HCT116 (cell line): ENCODE measurements at regions not wholly inside any gene's neighbourhood (a gene's known extent, or its start where the extent isn't known, plus 50 kb on each side); places are given as distances from the start of the nearest gene placed in this dataset.

Experiments used
- ATAC-seq: fragments of 200-7000 bp; cut with Tn5 transposase; 2 replicates; pipeline ENCODE4 v1.9.1; 2020; ENCODE audit warnings: mild to moderate bottlenecking, moderate library complexity
- BruUV-seq: library from RNA; stranded (reverse); fragments of 400-500 nt; replicated peaks from 2 replicates; lab custom pipeline; 2021; lab: Mats Ljungman, UMichigan
- CTCF ChIA-PET: fragments of 300-600 bp; sonication (Branson Sonifier 250); formaldehyde crosslinking; loops from one replicate; lab custom pipeline; 2021; ENCODE audit warnings: antibody characterized with exemption; lab: Charles Lee
- POLR2A ChIA-PET: fragments of 300-600, 350-600 bp; sonication (Branson Sonifier 250); formaldehyde crosslinking; loops from one replicate; lab custom pipeline; 2021; ENCODE audit warnings: antibody characterized with exemption; lab: Charles Lee
- RAD21 ChIA-PET, 2 experiments: fragments of 300-600 bp; sonication (Branson Sonifier 250); formaldehyde crosslinking; loops; one replicate each; lab custom pipeline; 2023; ENCODE audit warnings: low total read pairs in 2 of 2; ENCODE audit not compliant: uncharacterized antibody in 2 of 2, unreplicated experiment in 2 of 2, low non-redundant PET in 1 of 2; lab: Charles Lee
- DNase-seq: peaks from one replicate; pipeline ENCODE4 v3.0.0-alpha.2; 2010; ENCODE audit warnings: low read depth, low spot score
- H2AFZ ChIP-seq: fragments of 200-600 bp; shearing (Covaris generic), sonication (generic); 2 replicates; pipeline ENCODE4 v1.6.1; 2017; ENCODE audit warnings: low read depth, mixed run types, mixed read lengths, antibody characterized with exemption, low read length; ENCODE audit not compliant: poor library complexity, severe bottlenecking
- H3K27ac ChIP-seq: 2 replicates; pipeline ENCODE4 v1.5.1; 2012; ENCODE audit warnings: low read depth, low read length
- H3K27me3 ChIP-seq: fragments of 200-600 bp; sonication (generic); 2 replicates; pipeline ENCODE4 v1.6.1; 2016; ENCODE audit warnings: mixed run types, low read length, mixed read lengths; ENCODE audit not compliant: insufficient read depth
- H3K36me3 ChIP-seq, 2 experiments: fragments of 200-500 bp in 1 of 2; fragments of 200-600 bp in 1 of 2; sonication (Bioruptor generic) in 1 of 2; sonication (generic) in 1 of 2; 2 replicates each; pipeline versions ENCODE4 v1.5.1 to v1.6.1; 2014 to 2016; ENCODE audit warnings: low read length in 2 of 2, inconsistent platforms in 1 of 2, mixed read lengths in 1 of 2, mixed run types in 1 of 2; ENCODE audit not compliant: insufficient read depth in 2 of 2, control insufficient read depth in 1 of 2
- H3K4me1 ChIP-seq, 2 experiments: fragments of 200-600 bp in 1 of 2; sonication (generic) in 1 of 2; 2 replicates each; pipeline versions ENCODE4 v1.5.1 to v1.6.1; 2012 to 2017; ENCODE audit warnings: low read length in 2 of 2, inconsistent platforms in 1 of 2, mild to moderate bottlenecking in 1 of 2, mixed read lengths in 1 of 2, mixed run types in 1 of 2, moderate library complexity in 1 of 2; ENCODE audit not compliant: insufficient read depth in 2 of 2, control insufficient read depth in 1 of 2
- H3K4me2 ChIP-seq: fragments of 200-600 bp; sonication (generic); 2 replicates; pipeline ENCODE4 v1.6.1; 2017; ENCODE audit warnings: mixed run types, low read length, mixed read lengths
- H3K4me3 ChIP-seq, 2 experiments: fragments of 200-600 bp in 1 of 2; sonication (generic) in 1 of 2; replicated peaks in 1 of 2; 2 replicates each; pipeline ENCODE4 v1.5.1; 2011 to 2016; ENCODE audit warnings: low read length in 2 of 2, control low read depth in 1 of 2, low read depth in 1 of 2, mild to moderate bottlenecking in 1 of 2, mixed read lengths in 1 of 2, mixed run types in 1 of 2
- H3K79me2 ChIP-seq: fragments of 200-600 bp; sonication (generic); 2 replicates; pipeline ENCODE4 v1.6.1; 2017; ENCODE audit warnings: mild to moderate bottlenecking, mixed run types, low read length, moderate library complexity, mixed read lengths; ENCODE audit not compliant: insufficient read depth
- H3K9ac ChIP-seq: fragments of 200-600 bp; sonication (generic); 2 replicates; pipeline ENCODE4 v1.6.1; 2016; ENCODE audit warnings: low read length, mixed read lengths
- H3K9me2 ChIP-seq: fragments of 200-600 bp; sonication (generic), shearing (Covaris generic); 2 replicates; pipeline ENCODE4 v1.6.1; 2017; ENCODE audit warnings: mixed run types, mild to moderate bottlenecking, moderate library complexity; ENCODE audit not compliant: insufficient read depth
- H3K9me3 ChIP-seq, 2 experiments: fragments of 200-500 bp in 1 of 2; fragments of 200-600 bp in 1 of 2; sonication (Bioruptor generic) in 1 of 2; sonication (generic) in 1 of 2; 2 replicates each; pipeline ENCODE4 v1.6.1; 2014 to 2017; ENCODE audit warnings: low read length in 2 of 2, mixed read lengths in 2 of 2, inconsistent platforms in 1 of 2, low read depth in 1 of 2, mild to moderate bottlenecking in 1 of 2, mixed run types in 1 of 2, moderate library complexity in 1 of 2; ENCODE audit not compliant: control insufficient read depth in 1 of 2, insufficient read depth in 1 of 2
- H4K20me1 ChIP-seq: fragments of 200-600 bp; sonication (generic), shearing (Covaris generic); 2 replicates; pipeline ENCODE4 v1.6.1; 2017; ENCODE audit warnings: mixed run types, mild to moderate bottlenecking, moderate library complexity; ENCODE audit not compliant: insufficient read depth
- CEBPB ChIP-seq: IDR thresholded peaks from 2 replicates; pipeline ENCODE4 v1.6.1; 2012; ENCODE audit warnings: low read depth
- EGR1 ChIP-seq: IDR thresholded peaks from 2 replicates; pipeline ENCODE4 v1.6.1; 2012; ENCODE audit warnings: low read depth
- ELF1 ChIP-seq: IDR thresholded peaks from 2 replicates; pipeline ENCODE4 v1.6.1; 2012; ENCODE audit warnings: low read depth, borderline replicate concordance
- EZH2phosphoT487 ChIP-seq: fragments of 200-600 bp; IDR thresholded peaks from 2 replicates; pipeline ENCODE4 v1.6.1; 2018; ENCODE audit warnings: antibody characterized with exemption, borderline replicate concordance
- FOSL1 ChIP-seq: IDR thresholded peaks from 2 replicates; pipeline ENCODE4 v1.6.1; 2012; ENCODE audit warnings: low read depth
- POLR2A ChIP-seq: IDR thresholded peaks from 2 replicates; pipeline ENCODE4 v1.7.0; 2011; ENCODE audit warnings: borderline replicate concordance; ENCODE audit not compliant: insufficient read depth, insufficient read length; ENCODE audit errors: extremely low read depth
- RAD21 ChIP-seq: IDR thresholded peaks from 2 replicates; pipeline ENCODE4 v1.6.1; 2012; ENCODE audit warnings: low read depth, mild to moderate bottlenecking
- SRF ChIP-seq: IDR thresholded peaks from 2 replicates; pipeline ENCODE4 v1.6.1; 2012; ENCODE audit warnings: low read depth
- YY1 ChIP-seq: IDR thresholded peaks from 2 replicates; pipeline ENCODE4 v1.6.1; 2011; ENCODE audit warnings: low read length, low read depth, moderate library complexity, mild to moderate bottlenecking; ENCODE audit not compliant: insufficient replicate concordance; ENCODE audit errors: extremely low read depth
- ZFX ChIP-seq: fragments of 450-650 bp; IDR thresholded peaks from 2 replicates; pipeline ENCODE4 v1.6.1; 2017
- intact Hi-C: fragments of 100-400 bp; cut with micrococcal nuclease; formaldehyde crosslinking; loops from 2 replicates; pipeline ENCODE4 v1.10.0; 2022
- TF ChIP-seq, protein P1 (sequence below): IDR thresholded peaks from 2 replicates; pipeline ENCODE4 v1.6.1; 2012
- TF ChIP-seq, protein P2 (sequence below), 3 experiments: fragments of 200-600 bp in 1 of 3; sonication (generic) in 1 of 3; IDR thresholded peaks in 2 of 3; conservative IDR thresholded peaks in 1 of 3; 2 replicates each; pipeline ENCODE4 v1.5.1; 2012 to 2017; ENCODE audit warnings: low read depth in 2 of 3, low read length in 2 of 3, antibody characterized with exemption in 1 of 3, borderline replicate concordance in 1 of 3, control low read depth in 1 of 3, mild to moderate bottlenecking in 1 of 3, mixed read lengths in 1 of 3, mixed run types in 1 of 3, moderate library complexity in 1 of 3; ENCODE audit not compliant: insufficient read depth in 1 of 3
- TF ChIP-seq, protein P3 (sequence below): IDR thresholded peaks from 2 replicates; pipeline ENCODE4 v1.6.1; 2012; ENCODE audit warnings: low read depth

DNA sequence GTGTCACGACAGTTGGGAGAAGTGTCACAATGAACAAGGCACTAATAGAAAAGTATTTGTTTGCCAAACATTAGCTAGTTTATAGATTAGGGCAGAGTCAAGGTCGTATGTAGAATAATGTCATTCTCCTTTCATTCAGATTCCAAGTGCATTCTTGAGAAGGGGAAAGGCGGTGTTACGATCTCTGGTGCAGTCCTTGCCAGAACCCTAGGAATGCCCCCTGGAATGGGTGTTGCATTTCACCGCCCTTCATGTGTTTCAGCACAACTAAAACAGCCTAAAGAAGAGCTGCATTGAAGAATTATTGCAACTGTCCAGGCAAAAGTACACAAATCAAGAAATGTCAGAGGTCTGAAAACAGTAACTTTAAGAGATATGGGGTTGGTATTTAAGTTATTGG is 721.0 kb upstream of the WWC1 start:
- Histone ChIP-seq H3K9ac (no peak overlapping the region), H3K9me2 (no peaks in the 10 kb centered on the region), H3K4me1 (no peaks in the 10 kb centered on the region), H4K20me1 (no peaks in the 10 kb centered on the region), H3K79me2 (no peaks in the 10 kb centered on the region), H2AFZ (no peak overlapping the region), H3K36me3 (no peaks in the 10 kb centered on the region), H3K27ac (no peak overlapping the region), H3K27me3 (peaks cover 30% of the 10 kb centered on the region), H3K4me2 (no peak overlapping the region), H3K9me3 (no peaks in the 10 kb centered on the region), H3K4me3 (no peak overlapping the region)
- POLR2A ChIA-PET: no interaction called here
- no peak for ATAC-seq
- intact Hi-C loops: no loop called here
- BruUV-seq: no TSS peak
- RAD21 ChIA-PET: no interaction called here
- no peak for DNase-seq
- CTCF ChIA-PET: no interaction called here
- TF ChIP-seq, protein P1, sequence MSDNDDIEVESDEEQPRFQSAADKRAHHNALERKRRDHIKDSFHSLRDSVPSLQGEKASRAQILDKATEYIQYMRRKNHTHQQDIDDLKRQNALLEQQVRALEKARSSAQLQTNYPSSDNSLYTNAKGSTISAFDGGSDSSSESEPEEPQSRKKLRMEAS: no peak
- TF ChIP-seq ELF1 (no peak), FOSL1 (no peak), ZFX (no peak), EZH2phosphoT487 (no peak), EGR1 (no peak), RAD21 (no peak), YY1 (no peak), SRF (no peak), POLR2A (no peak), CEBPB (no peak)
- TF ChIP-seq, protein P2, sequence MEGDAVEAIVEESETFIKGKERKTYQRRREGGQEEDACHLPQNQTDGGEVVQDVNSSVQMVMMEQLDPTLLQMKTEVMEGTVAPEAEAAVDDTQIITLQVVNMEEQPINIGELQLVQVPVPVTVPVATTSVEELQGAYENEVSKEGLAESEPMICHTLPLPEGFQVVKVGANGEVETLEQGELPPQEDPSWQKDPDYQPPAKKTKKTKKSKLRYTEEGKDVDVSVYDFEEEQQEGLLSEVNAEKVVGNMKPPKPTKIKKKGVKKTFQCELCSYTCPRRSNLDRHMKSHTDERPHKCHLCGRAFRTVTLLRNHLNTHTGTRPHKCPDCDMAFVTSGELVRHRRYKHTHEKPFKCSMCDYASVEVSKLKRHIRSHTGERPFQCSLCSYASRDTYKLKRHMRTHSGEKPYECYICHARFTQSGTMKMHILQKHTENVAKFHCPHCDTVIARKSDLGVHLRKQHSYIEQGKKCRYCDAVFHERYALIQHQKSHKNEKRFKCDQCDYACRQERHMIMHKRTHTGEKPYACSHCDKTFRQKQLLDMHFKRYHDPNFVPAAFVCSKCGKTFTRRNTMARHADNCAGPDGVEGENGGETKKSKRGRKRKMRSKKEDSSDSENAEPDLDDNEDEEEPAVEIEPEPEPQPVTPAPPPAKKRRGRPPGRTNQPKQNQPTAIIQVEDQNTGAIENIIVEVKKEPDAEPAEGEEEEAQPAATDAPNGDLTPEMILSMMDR (IDR thresholded peaks at IDR 0.05 in 2 of 3, conservative IDR thresholded peaks at IDR 0.05 in 1 of 3; ENCODE audit: borderline replicate concordance in 1 of 3, insufficient read depth in 1 of 3, low read depth in 2 of 3, low read length in 2 of 3): no peak
- TF ChIP-seq, protein P3, sequence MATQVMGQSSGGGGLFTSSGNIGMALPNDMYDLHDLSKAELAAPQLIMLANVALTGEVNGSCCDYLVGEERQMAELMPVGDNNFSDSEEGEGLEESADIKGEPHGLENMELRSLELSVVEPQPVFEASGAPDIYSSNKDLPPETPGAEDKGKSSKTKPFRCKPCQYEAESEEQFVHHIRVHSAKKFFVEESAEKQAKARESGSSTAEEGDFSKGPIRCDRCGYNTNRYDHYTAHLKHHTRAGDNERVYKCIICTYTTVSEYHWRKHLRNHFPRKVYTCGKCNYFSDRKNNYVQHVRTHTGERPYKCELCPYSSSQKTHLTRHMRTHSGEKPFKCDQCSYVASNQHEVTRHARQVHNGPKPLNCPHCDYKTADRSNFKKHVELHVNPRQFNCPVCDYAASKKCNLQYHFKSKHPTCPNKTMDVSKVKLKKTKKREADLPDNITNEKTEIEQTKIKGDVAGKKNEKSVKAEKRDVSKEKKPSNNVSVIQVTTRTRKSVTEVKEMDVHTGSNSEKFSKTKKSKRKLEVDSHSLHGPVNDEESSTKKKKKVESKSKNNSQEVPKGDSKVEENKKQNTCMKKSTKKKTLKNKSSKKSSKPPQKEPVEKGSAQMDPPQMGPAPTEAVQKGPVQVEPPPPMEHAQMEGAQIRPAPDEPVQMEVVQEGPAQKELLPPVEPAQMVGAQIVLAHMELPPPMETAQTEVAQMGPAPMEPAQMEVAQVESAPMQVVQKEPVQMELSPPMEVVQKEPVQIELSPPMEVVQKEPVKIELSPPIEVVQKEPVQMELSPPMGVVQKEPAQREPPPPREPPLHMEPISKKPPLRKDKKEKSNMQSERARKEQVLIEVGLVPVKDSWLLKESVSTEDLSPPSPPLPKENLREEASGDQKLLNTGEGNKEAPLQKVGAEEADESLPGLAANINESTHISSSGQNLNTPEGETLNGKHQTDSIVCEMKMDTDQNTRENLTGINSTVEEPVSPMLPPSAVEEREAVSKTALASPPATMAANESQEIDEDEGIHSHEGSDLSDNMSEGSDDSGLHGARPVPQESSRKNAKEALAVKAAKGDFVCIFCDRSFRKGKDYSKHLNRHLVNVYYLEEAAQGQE: no peak
- TF ChIP-seq, all 23 proteins: peak for 0
